ENCODE measurements at regions not wholly inside any gene's neighbourhood (a gene's known extent, or its start where the extent isn't known, plus 50 kb on each side); places are given as distances from the start of the nearest gene placed in this dataset.

DNA sequence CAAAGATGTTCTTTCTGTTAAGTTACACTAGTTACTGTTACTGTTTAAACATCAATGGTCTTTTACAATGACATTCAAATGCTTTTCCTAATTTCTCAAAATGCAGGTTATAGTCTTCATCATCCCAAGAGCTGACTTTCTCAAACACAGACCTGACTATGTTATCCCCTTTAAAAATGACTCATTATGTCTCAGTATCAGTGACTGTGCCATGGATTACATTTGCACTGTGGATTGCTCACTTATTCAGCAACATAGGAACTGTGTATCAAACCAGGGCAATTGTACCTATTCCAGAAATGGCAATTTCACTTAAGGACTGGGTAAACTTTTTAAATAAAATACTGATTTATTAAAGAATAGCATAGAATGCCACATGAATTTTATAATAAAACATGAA is 630.2 kb upstream of the NOVA1 start:
- TF ChIP-seq POLR2AphosphoS5 (IDR thresholded peaks at IDR 0.05) (no peak), CTCF (IDR thresholded peaks at IDR 0.05; ENCODE audit: poor library complexity, severe bottlenecking) (no peak), EZH2 (IDR thresholded peaks at IDR 0.05; ENCODE audit: borderline replicate concordance, insufficient read depth, low read length, poor library complexity, severe bottlenecking) (no peak), TAF1 (IDR thresholded peaks at IDR 0.05; ENCODE audit: low read depth) (no peak), EP300 (conservative IDR thresholded peaks at IDR 0.05; ENCODE audit: poor library complexity, severe bottlenecking) (no peak), RAD21 (conservative IDR thresholded peaks at IDR 0.05) (no peak)
- TF ChIP-seq, protein P1, sequence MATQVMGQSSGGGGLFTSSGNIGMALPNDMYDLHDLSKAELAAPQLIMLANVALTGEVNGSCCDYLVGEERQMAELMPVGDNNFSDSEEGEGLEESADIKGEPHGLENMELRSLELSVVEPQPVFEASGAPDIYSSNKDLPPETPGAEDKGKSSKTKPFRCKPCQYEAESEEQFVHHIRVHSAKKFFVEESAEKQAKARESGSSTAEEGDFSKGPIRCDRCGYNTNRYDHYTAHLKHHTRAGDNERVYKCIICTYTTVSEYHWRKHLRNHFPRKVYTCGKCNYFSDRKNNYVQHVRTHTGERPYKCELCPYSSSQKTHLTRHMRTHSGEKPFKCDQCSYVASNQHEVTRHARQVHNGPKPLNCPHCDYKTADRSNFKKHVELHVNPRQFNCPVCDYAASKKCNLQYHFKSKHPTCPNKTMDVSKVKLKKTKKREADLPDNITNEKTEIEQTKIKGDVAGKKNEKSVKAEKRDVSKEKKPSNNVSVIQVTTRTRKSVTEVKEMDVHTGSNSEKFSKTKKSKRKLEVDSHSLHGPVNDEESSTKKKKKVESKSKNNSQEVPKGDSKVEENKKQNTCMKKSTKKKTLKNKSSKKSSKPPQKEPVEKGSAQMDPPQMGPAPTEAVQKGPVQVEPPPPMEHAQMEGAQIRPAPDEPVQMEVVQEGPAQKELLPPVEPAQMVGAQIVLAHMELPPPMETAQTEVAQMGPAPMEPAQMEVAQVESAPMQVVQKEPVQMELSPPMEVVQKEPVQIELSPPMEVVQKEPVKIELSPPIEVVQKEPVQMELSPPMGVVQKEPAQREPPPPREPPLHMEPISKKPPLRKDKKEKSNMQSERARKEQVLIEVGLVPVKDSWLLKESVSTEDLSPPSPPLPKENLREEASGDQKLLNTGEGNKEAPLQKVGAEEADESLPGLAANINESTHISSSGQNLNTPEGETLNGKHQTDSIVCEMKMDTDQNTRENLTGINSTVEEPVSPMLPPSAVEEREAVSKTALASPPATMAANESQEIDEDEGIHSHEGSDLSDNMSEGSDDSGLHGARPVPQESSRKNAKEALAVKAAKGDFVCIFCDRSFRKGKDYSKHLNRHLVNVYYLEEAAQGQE (IDR thresholded peaks at IDR 0.05; ENCODE audit: borderline replicate concordance) = no peak
